Activated CD8-positive, alpha-beta memory T cell treated with anti-CD3 and anti-CD28 coated beads for 36 hours (primary cell): ENCODE measurements at regions not wholly inside any gene's neighbourhood (a gene's known extent, or its start where the extent isn't known, plus 50 kb on each side); places are given as distances from the start of the nearest gene placed in this dataset.
"Not testable (repeated sequence)": the region's sequence is repeated elsewhere in the genome, so short reads cannot be mapped to it uniquely, and the experiment has no call there.

Experiments used
- CTCF ChIA-PET: fragments of 350-600 bp; sonication (Branson Sonifier 250); formaldehyde crosslinking; loops from one replicate; lab custom pipeline; 2021; ENCODE audit warnings: antibody characterized with exemption; lab: Charles Lee
- POLR2A ChIA-PET: fragments of 350-600 bp; sonication (Branson Sonifier 250); formaldehyde crosslinking; loops from one replicate; lab custom pipeline; 2021; ENCODE audit warnings: antibody characterized with exemption; lab: Charles Lee

GRCh38 chr14:43399289-43399688, 1107.8 kb downstream of the FSCB start:
- CTCF ChIA-PET, result no interaction called here
- POLR2A ChIA-PET, result no interaction called here

- CTCF ChIA-PET, result not testable (repeated sequence)
Observed at GRCh38 chr14:43370565-43370896, 1136.6 kb downstream of the FSCB start.

GRCh38 chr14:43369710-43370564, 1137.1 kb downstream of the FSCB start:
- ChIA-PET POLR2A (no interaction called here), CTCF (no interaction called here)

More at GRCh38 chr14:43370565-43370896, 1136.6 kb downstream of the FSCB start:
- POLR2A ChIA-PET, result not testable (repeated sequence)

- CTCF ChIA-PET, result no interaction called here
- POLR2A ChIA-PET, result no interaction called here
Observed at GRCh38 chr14:43362586-43362985, 1144.5 kb downstream of the FSCB start.

- ChIA-PET CTCF (no interaction called here), POLR2A (no interaction called here)
Observed at GRCh38 chr14:43361751-43362150, 1145.3 kb downstream of the FSCB start.

GRCh38 chr14:43360239-43360638, 1146.8 kb downstream of the FSCB start:
- ChIA-PET POLR2A (no interaction called here), CTCF (no interaction called here)

- CTCF ChIA-PET, result no interaction called here
- POLR2A ChIA-PET, result no interaction called here
Observed at GRCh38 chr14:43359317-43359716, 1147.8 kb downstream of the FSCB start.

GRCh38 chr14:43356979-43357545, 1150.0 kb downstream of the FSCB start:
- CTCF ChIA-PET, result no interaction called here
- POLR2A ChIA-PET, result no interaction called here

GRCh38 chr14:43356382-43356781, 1150.7 kb downstream of the FSCB start:
- POLR2A ChIA-PET, result no interaction called here
- CTCF ChIA-PET, result no interaction called here

- CTCF ChIA-PET, result no interaction called here
Observed at GRCh38 chr14:43341921-43342320, 1165.2 kb downstream of the FSCB start.

GRCh38 chr14:43338713-43339112, 1168.4 kb downstream of the FSCB start:
- CTCF ChIA-PET, result no interaction called here

More at GRCh38 chr14:43341921-43342320, 1165.2 kb downstream of the FSCB start:
- POLR2A ChIA-PET, result no interaction called here

GRCh38 chr14:43336351-43336750, 1170.7 kb downstream of the FSCB start:
- POLR2A ChIA-PET, result no interaction called here

More at GRCh38 chr14:43338713-43339112, 1168.4 kb downstream of the FSCB start:
- POLR2A ChIA-PET, result no interaction called here

GRCh38 chr14:43326501-43327407, 1180.3 kb downstream of the FSCB start:
- POLR2A ChIA-PET, CTCF ChIA-PET: not testable (repeated sequence)

More at GRCh38 chr14:43336351-43336750, 1170.7 kb downstream of the FSCB start:
- CTCF ChIA-PET, result no interaction called here

GRCh38 chr14:43316427-43316826, 1190.7 kb downstream of the FSCB start:
- ChIA-PET CTCF (no interaction called here), POLR2A (no interaction called here)

GRCh38 chr14:43313719-43314118, 1193.4 kb downstream of the FSCB start:
- ChIA-PET POLR2A (no interaction called here), CTCF (no interaction called here)

GRCh38 chr14:43308421-43309110, 1198.5 kb downstream of the FSCB start:
- POLR2A ChIA-PET, result no interaction called here
- CTCF ChIA-PET, result no interaction called here

- ChIA-PET CTCF (no interaction called here), POLR2A (no interaction called here)
Observed at GRCh38 chr14:43307836-43308235, 1199.2 kb downstream of the FSCB start.

- CTCF ChIA-PET, result no interaction called here
Observed at GRCh38 chr14:43306053-43306452, 1201.0 kb downstream of the FSCB start.

GRCh38 chr14:43297794-43298193, 1209.3 kb downstream of the FSCB start:
- ChIA-PET POLR2A (no interaction called here), CTCF (no interaction called here)

More at GRCh38 chr14:43306053-43306452, 1201.0 kb downstream of the FSCB start:
- POLR2A ChIA-PET, result no interaction called here

- POLR2A ChIA-PET, CTCF ChIA-PET: not testable (repeated sequence)
Observed at GRCh38 chr14:43296061-43296460, 1211.0 kb downstream of the FSCB start.
